GM21825 (cell line): ENCODE measurements at regions not wholly inside any gene's neighbourhood (a gene's known extent, or its start where the extent isn't known, plus 50 kb on each side); places are given as distances from the start of the nearest gene placed in this dataset.

Experiments used
- ATAC-seq: cut with Tn5 transposase; IDR thresholded peaks from one replicate; pipeline ENCODE4 v1.9.1; 2021; ENCODE audit warnings: mild to moderate bottlenecking, moderate library complexity; ENCODE audit not compliant: unreplicated experiment

DNA sequence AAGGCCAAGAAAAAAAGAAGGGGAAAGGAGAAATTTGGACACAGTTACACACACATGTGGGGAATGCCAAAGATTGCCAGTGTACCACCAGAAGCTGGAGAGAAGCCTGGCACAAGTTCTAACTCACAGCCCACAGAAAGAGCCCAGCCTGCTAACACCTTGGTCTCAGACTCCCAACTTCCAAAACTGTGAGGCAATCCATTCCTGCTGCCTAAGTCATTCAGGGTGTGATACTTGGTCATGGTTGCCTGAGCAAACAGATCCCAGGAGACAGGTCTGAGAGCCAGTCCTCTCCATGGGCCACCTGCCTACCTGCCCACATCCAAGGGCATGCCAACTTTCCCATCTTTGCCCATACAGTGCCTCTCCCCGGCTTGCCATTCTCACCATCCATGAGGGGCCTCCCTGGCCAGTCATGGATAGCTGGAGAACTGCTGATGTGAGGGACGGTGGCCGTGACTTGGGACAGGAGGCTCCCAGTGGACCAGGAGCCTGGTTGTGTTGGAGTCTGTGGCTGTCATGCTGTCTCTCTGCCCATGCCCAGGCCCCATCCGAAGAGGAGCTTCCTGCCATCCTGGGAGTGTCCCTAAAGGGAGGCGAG, 198.0 kb upstream of the RTL1 start:
- ATAC-seq, result no peak

DNA sequence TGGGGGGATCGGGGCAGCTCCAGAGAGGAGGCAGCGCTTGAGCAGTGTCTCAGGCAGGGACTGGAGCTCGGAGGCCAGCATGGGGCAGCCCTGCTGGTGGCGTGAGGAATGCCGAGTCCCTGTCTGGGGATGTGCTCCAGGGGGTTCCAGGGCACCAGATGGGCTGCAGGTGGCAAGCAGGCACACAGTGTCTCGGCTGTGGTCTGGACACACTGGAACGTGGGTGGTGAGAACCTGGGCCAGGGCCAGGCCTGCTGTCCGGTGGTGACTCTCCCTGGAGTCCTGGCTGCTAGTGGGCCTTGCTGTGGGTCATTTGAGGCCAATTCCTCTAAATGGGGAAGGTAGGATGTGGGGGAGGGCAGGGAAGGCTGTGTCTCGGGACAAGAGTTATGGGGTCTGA, 199.4 kb upstream of the RTL1 start:
- no peak for ATAC-seq

DNA sequence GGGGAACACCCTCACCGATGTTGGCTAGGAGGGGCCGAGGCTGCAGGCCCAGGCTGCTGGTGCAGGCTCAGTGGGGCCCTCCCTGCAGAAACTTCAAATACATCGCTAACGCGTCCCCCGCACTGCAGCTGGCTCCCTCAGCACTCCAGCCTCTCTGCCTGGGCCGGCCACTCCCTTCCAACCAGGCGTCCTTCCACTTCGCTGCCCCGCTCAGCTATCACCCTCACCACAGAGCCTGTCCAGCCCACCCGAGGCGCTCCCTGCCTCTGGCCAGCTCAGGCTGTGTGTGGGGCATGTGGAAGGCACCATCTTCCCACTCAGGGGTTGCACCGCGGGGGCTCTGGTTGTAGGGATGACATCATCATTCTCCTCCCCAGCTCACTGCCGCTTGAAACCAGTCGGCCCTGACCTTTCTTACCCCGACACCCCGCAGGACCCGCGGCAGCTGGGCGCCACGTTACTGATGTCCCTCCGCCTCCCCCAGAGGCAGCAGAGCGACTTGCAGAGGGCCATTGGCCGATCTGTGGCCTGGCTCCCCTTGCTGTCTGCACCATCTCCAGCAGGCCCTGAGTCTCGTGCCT, 199.9 kb upstream of the RTL1 start:
- ATAC-seq, result no peak

DNA sequence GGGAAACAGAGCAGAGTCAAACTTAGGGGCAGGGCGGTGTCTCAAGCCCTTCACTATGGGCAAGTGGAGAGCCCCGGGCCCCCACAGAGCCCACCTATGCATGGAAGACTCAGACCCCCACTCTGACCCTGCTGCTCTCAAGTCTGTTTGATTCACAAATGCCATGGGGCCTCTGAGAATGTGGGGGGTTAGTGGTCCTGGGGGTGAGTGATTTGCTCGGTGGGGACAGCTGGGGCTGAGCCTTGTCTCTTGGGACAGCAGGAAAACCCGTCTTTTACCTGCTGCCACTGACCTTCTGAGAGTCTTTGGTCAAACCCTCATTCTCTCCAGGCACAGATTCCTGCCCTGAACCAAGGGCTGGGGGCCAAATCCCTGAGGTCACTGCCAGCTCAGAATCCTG, 201.0 kb upstream of the RTL1 start:
- ATAC-seq, result no peak

DNA sequence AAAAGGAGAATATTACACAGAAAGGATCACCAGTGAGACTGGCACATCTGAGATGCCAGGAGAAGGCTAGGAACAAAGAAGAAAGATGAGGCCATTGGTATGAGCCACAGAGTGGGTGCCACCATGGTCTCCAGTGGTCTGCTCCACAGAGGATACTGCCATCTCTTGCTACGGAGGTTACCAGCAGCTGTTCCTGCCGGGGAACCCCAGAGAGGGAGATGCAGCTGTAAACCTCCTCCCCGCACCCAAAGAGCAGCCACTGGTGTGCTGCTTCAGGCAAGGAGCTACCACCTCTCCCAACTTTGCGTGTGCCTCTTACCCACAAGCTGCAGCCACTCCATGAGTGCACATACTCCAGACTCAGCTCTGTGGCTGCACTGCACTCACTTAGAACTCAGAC, 201.5 kb upstream of the RTL1 start:
- ATAC-seq, result no peak

DNA sequence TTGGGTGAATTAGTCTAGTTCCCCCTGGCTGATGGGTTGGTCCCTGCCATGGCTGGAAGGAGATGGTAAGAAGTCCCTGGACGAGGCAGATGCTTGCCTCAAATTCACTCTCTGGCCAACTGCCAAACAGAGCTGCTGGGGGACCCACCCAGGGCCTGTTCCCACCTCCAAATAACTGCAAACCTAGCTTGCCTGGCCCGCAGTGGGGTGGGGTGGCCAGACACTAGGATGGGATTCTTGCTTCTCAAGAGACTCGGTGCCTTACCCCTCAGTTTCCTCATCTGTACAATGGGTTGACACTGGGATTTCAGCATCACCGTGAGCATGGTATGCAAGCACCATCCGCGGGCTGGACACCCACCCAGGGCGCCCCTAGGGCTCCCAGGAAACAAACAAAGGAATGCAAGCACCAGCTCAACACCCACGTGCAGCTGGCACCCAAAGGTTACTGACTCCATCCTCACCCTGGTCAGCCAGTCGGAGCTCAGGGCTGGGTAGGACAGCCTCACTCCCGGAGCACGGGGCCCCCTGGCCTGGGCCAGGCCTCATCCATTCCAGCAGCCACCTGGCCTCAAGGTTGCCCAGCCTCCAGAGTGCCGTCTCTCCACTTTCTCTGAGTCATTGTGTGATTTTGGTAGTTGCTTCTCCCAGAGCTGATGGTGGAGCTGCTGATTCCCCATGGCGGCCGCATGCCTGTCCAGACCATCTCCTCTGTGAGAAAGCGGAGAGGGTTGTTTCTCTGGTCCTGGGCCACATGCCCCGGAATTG, 205.2 kb upstream of the RTL1 start:
- ATAC-seq, result no peak

DNA sequence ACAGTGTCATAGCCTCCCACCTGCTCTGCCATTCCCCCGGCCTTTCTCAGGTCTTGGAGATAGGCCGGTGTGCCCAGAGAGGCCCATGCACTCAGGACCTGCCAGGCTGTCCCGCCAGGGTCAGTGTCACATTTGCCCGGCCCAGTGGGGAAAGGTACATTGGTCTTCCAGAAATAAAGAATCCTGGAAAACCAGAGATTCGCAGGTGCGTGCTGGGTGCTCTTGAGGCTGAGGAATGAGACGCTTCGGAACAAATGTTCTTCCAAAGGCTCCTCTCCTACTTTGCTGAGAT, 205.8 kb upstream of the RTL1 start:
- ATAC-seq, result no peak

DNA sequence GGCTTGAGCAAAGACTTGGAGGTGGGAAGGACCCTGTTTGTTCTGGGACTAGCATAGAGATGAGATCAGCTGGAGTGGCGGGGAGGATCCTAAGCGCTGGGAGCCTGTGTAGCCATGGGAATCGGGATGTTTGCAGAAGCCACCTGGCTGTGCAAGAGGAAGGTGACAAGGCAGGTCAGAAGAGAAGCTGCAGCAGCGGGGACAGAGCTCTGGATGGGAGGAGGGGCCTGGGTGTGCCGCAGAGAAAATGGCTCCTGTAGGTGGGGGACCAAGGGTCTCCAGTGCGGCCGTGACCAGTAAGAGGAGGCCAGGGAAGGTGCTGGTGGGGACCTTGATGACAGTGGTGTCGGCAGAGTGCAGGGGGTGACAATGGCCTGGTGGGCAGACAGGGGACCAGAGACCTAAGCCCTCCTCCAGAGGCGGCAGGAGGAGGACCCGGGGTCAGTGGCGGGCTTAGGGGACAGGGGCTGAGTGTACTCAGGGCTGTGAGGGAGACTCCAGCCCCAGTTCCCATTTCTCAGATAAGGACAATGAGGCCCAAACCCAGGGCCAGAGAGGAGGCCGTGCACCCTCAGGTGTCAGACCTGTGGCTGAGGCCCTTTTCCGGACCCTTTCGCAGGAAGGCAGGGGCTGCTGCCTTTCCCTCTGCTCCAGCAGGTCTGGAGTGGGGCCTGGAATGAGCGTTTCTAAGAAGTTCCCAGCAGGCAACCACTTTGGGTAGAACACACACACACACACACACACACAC, 206.6 kb upstream of the RTL1 start:
- ATAC-seq, result no peak

DNA sequence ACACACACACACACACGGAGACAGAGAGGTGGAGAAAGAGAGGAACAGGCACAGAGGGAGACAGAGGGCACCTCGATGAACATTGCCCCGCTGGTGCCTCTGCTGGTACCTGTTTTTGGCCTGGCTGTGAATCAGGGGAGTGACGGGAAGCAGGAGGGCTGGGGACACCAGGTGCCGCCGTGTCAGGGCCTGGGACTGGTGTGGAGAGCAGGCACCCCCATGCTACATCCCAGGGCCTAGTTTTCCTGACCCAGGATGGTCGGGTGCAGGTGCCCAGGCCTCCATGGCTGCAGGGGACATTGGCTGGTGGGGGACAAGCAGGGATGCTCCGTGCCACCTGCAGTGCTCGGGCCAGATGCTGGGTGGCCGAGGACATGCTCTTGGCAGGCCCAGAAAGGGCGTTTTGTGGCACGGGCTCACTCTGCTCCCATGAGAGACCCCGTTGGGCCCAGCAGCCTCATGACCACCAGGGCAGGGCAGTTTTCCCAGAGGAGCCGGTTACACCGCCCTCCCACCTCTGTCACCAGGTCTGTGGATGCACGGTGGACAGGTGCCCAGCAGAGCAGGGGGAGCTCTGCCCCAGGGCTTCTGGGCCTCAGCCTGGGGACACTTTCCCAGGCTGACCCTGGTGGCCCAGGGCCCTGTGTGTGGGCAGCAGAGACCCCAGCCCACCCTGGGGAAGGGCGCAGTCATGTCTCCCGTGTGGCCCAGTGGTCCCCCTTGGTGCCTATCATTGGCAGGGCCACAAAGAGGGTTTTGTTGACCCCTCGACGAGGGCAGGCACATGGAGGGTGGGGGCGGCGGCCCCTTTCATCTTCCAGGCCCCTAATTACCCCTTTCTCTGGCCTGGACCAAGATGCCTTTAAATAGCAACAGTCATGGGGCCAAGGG, 207.5 kb upstream of the RTL1 start:
- ATAC-seq, result no peak

DNA sequence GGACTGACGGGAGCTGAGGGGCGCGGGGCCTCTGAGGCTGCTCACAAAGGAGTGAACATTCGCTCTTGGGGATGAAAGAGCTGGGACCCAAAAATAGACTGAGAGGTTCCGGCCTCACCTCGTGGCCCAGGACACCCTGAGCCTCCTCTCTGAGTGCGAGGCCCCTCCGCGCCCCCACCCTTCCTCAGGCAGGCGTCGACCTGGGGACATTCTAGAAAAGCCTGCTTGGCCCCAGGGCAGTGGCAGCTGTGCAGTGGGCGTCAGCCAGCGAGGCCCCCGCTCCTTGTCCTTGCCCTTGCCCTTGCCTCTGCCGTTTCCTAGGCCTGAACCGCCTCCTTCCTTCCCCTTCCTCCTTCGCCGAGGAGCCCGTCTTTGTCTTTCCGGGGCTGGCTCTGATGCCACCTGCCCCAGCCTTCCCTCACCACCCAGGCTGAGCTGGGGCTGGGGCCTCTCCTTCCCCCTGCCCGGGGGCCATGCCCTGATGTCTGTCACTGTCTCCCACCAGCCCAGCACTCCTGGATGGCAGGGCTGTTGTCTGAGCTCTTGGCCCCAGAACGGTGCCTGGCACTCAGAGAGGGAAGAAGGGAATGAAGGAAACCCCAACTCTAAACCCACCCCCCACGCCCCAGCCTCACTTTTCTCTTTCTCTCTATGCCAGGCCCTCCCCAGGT, 208.2 kb upstream of the RTL1 start:
- ATAC-seq, result no peak

DNA sequence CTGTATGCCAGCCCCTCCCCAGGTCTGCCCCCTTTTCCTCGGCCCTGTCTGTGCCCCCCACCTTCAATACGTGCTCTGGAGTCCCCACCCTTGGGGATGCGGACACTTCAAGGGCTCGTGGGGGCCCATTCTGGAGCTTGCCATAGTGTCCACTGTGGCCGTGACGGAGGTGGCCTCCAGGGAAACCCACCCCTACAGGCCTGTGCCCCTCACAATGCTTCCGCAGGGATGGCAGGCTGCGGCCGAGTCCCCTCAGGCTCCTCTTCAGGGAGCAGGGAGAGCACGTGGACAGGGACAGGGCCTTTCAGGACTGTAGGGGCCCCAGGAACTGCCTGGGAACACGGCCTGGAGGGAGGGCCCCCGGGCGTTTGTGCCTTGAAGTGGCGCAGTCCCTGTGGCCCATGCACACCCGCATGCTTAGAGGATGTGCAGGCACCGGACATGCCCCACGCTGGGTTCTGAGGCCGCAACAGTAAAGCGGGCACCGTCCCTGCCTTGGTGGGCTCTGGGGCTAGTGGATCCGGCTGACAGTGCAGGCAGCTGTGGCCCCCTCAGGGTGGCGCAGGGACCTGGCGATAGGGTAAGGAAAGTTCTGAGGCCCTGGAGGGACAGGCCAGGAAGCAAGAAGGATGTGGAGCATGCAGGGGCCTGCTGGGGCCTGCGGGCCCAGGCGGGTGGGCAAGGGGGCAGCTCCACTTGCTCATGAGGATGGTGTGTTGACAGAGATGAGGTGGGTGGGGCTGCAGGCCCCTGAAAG, 209.0 kb upstream of the RTL1 start:
- ATAC-seq, result no peak

DNA sequence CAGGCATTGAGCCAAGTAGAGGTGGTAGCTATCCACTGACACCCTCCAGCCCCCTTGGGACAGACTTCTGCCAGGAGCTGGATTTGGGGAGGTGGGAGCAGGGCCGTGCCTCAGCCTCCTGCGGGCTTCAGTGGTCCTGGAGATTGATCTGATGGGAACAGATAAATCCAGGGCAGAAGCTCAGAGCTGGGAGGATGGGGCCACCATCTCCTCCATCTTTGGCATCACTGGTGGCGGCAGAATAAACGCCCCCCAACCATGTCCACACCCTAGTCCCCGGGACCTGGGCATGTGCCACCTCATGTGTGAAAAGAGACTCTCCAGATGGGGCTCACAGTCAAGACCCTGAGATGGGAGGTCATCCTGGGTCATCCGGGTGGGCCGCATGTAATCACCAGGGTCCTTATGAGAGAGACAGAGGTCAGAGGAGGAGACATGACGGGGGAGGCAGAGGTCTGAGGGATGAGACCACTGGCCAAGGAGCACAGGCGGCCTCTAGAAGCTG, 209.6 kb upstream of the RTL1 start:
- ATAC-seq, result no peak

DNA sequence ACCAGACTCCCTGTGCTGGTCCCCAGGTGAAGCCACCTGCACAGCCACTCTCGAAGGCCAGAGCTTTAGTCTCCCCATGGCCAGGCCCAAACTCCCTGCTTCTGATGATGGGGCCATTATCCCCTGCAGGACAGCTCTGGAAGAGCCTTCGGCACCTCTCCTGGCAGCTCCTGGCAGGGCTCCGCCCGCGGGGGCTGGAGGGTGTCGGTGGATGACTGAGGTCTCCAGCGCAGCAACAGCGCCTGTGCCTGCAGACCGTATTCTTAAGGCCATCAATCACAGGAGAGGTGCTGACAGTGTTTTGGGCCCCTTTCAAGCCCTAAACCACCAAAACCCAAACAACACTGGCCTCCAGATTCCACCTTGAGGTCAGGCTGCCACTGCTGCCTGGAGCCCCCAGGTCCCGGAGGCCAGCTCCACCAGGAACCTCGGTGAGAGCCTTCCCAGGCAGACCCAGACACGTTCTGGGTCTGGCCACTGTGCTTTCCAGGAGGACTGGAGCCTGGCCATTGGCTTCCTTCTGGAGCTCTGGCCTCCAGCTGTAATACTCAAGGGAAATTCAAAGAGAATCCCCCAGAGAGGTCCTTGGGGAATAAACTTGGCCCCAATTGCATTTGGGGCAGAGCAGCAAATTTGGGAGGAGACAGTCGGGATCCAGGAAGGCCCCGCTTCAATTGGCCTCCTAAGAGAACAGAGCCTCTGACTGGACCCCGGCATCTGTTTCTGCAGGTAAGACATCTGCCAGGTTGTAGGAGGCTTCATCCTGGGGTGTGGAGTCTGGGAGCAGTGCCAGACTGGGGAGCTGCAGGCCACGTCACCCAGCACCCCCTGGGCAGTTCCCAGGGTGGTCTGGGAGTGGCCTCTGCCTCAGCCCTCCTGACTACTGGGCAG, 210.6 kb upstream of the RTL1 start:
- no peak for ATAC-seq

DNA sequence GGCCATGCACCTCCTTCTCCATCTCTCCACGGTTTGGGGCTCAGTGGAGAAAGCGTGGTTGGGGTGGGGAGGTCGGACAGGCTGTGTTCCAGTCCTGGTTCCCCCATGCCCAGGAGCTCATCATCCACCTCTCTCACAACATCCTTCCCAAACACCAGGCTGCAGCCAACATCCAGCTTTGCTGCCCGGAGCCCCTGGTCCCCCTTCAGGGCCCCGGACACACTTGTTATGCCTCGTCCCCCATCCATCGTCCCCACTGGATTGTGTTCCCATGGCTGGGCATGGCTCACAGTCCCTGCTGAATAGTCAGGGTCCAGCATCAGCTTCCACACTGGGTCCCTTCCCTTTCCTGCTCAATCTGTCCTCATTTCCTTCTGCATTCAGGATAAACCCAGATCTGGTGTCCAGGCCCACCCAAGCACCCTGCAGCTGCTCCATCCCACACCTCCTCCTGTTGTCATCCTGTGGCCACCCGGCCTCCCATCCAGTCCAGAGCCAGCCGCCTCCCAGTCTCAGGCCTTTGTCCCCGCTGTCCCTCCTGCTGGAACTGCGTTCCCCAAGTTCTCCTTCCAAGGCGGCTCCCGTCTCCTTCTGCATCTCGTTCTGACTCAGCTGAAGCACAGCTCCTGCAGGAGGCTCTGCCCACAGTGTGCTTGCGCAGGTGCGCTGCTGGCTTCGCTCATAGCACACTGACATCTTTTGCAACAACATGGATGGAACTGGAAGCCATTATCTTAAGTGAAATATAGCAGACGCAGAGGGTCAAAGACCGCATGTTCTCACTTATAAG, 211.4 kb upstream of the RTL1 start:
- ATAC-seq, result no peak

DNA sequence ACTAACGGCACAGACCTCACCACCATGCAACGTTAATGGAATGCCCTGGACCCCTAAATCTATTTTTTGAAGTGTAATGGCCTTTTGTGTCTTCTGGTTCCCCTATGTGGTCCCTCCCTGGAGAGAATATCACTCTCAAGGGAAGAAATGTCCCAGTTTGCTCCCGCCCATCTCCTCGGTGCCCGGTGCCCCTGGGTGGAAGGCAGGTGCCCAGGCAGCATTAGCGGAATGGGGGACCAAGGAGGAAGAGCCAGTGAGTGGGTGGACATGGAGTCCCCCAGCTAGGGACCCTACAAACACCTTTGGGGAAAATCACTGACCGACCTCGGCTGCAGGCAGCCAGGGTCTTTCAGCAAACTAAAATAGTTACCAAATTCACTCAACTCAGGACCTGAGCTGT, 212.1 kb upstream of the RTL1 start:
- ATAC-seq, result no peak

DNA sequence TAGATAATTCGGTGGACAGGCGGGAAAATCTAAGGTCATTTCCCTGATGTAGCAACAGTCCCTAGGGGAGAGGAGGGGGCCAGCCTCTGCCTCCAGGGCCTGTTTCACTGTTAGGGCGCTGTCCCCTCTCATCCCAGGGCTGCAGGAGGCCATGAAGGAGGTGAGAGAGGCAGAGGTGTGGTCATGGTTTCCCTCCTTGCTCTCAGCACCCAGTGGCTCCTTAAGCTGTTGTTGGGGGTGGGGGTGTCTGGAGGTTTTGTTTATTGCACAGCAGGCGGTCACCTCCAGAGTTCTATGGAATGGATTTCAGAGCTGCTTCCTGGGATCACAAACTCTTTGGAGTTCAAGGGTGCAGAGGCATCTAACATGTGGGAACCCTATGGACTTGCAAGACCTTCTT, 212.5 kb upstream of the RTL1 start:
- ATAC-seq, result no peak

DNA sequence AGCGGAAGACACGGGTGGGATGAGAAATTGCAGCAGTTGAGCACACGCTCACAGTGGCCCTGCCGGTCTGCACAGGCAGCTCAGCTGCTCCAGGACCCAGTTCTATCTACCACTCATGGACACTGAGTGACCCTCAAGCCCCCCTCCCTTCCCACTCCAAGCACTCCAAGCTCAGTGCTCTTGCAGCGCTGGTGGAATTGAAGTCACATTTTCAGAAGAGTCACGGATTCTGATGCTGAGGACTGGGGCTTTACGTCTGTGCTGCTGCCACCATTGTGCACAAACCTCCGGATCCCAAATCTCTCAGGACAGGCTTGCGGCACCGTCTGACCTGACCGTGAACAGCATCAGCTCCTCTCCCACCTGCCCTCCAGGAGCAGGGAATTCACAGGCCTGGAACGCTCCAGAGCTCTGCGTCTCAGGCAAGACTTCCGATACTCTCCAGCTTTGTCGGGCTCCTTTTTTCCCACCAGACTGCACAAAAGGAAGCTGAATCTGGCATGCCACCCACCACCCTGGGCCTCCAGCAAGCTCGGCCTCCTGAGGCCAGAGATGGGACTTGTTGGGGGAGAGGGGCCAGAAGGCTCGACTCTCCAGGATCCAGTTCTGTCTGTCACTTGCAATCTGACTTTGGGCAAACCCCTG, 213.1 kb upstream of the RTL1 start:
- ATAC-seq, result no peak
